B cell (primary cell): ENCODE measurements at regions not wholly inside any gene's neighbourhood (a gene's known extent, or its start where the extent isn't known, plus 50 kb on each side); places are given as distances from the start of the nearest gene placed in this dataset.

Experiments used
- EZH2 ChIP-seq: IDR thresholded peaks from 2 replicates; pipeline ENCODE4 v1.6.1; 2012; ENCODE audit warnings: borderline replicate concordance, low read depth, mild to moderate bottlenecking, moderate library complexity, low read length; ENCODE audit not compliant: insufficient read depth, poor library complexity, severe bottlenecking
- TF ChIP-seq, protein P1 (sequence below): fragments of 200-600 bp; IDR thresholded peaks from one replicate; pipeline ENCODE4 v1.8.0; 2022; ENCODE audit warnings: antibody characterized with exemption, mild to moderate bottlenecking

DNA sequence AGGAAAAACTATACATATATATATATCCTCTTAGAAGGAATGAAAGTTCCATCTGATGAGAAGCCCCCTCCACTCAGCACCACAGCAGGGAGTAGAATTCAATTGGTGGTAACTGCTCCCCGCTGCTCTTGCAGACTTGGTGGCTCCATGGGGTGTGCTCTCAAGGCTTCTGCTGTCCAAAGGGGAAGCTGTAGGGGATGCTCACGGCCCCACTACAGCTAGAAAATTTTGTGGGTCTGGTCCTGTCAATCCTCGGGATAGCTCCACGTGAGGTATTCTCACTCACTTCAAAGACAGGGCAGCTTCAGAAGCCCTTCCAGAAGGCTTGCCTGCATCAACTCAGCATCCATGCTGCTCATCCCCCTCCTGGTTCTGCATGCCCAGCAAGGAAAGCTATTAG is 247.2 kb downstream of the CETN3 start:
- TF ChIP-seq, protein P1, sequence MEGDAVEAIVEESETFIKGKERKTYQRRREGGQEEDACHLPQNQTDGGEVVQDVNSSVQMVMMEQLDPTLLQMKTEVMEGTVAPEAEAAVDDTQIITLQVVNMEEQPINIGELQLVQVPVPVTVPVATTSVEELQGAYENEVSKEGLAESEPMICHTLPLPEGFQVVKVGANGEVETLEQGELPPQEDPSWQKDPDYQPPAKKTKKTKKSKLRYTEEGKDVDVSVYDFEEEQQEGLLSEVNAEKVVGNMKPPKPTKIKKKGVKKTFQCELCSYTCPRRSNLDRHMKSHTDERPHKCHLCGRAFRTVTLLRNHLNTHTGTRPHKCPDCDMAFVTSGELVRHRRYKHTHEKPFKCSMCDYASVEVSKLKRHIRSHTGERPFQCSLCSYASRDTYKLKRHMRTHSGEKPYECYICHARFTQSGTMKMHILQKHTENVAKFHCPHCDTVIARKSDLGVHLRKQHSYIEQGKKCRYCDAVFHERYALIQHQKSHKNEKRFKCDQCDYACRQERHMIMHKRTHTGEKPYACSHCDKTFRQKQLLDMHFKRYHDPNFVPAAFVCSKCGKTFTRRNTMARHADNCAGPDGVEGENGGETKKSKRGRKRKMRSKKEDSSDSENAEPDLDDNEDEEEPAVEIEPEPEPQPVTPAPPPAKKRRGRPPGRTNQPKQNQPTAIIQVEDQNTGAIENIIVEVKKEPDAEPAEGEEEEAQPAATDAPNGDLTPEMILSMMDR, result no peak
- no peak for TF ChIP-seq EZH2
